DMS153 treated with DMSO at 0.1 percent for 48 hours (cell line): ENCODE measurements at regions not wholly inside any gene's neighbourhood (a gene's known extent, or its start where the extent isn't known, plus 50 kb on each side); places are given as distances from the start of the nearest gene placed in this dataset.

ENCODE experiments used
- DNase-seq: peaks from one replicate; lab custom pipeline; 2025; ENCODE audit not compliant: unreplicated experiment; lab: John Stamatoyannopoulos, UW

- no peak for DNase-seq
Observed at GRCh38 chr9:99578666-99579065, 243.0 kb upstream of the NR4A3 start.

GRCh38 chr9:99579964-99580363 is 241.7 kb upstream of the NR4A3 start:
- DNase-seq = no peak

DNA sequence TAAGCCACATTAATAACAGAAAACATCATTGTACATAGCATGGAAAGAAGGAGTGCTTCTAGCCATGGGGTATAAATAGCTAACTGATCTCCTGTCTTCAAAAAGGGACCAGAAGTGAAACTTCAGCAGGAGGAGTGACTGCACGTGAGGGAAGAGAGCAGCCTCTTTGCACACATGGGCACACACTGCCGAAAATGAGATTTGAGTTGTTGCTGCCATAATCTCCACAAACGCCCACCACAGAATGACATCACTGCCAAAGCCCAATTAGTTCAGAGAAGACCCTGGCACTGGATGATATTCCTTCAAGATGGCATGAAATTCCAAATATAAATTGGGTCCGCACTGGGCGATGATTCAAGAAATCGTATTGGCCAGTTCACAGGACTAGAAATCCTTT is 238.9 kb upstream of the NR4A3 start:
- no peak for DNase-seq

- no peak for DNase-seq
Observed at GRCh38 chr9:99588299-99588698, 233.4 kb upstream of the NR4A3 start.

DNA sequence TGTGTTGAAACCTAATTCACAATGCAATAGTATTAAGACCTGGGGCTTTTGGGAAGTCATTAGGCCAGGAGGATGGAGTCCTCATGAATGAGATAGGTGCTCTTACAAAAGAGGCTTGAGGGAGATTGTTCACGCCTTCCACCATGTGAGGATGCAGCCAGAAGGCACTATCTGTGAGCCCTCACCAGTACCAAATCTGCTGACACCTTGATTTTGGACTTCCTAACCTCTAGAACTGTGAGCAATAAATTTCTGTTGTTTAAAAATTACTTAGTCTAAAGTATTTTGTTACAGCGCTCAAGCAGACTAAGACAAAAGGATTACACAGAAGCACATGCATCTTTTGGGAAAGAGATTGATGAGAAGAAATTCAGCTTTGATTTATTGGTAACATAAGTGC is 232.9 kb upstream of the NR4A3 start:
- no peak for DNase-seq

DNA sequence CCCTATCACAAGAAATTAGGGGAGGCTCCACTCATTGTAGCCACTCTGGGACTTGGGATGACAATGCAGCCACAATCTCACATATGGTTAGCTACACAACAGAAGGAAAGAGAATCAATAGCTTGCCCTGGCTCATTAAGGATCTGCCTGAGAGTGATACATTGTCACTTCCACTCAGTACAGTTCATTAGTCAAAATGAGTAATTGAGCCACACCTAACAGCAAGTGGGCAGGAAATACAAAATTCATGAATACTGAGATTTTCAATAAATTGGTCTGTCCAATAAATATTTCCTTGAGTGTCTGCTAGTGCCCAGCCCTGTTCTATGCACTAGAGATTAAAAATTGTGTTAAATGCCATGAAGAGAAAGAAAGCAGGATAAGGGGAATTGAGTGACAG is 231.3 kb upstream of the NR4A3 start:
- no peak for DNase-seq

DNA sequence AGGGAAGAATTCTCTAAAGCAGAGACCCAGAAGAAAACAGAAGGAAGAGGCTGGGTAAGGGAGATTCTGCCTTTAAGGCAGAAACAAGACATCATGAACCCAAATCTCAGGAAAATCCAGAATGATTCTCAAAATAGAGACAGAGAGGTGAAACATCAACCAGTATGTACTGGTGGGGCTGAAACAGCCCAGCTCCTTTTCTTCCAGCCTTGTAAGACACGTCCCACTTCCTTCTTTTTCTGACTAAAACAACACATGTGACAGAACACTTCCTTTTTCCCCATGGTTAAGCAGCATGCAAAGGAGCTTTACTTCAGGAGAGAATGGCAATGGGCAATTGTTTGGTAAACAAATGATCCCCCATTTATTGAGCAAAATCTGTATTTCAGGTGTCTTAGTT is 230.8 kb upstream of the NR4A3 start:
- DNase-seq = no peak

DNA sequence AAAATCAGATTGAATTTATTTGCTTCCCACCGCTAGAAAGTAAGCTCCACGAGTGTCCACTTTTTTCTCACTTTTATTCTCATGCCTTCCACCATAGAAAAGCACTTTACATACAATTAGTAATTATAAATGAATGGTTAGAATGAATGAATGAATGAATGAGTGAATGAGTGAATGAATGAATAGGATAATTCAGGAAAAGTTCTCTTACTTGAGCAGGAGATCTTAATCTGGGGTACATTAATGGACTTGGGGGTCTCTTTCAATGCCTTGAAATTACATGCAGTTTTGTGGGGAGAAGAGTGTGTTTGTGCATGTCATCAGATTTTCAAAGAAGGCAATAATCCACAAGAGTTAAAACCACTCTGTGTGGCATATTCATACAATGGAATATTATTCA is 229.9 kb upstream of the NR4A3 start:
- DNase-seq = no peak

DNA sequence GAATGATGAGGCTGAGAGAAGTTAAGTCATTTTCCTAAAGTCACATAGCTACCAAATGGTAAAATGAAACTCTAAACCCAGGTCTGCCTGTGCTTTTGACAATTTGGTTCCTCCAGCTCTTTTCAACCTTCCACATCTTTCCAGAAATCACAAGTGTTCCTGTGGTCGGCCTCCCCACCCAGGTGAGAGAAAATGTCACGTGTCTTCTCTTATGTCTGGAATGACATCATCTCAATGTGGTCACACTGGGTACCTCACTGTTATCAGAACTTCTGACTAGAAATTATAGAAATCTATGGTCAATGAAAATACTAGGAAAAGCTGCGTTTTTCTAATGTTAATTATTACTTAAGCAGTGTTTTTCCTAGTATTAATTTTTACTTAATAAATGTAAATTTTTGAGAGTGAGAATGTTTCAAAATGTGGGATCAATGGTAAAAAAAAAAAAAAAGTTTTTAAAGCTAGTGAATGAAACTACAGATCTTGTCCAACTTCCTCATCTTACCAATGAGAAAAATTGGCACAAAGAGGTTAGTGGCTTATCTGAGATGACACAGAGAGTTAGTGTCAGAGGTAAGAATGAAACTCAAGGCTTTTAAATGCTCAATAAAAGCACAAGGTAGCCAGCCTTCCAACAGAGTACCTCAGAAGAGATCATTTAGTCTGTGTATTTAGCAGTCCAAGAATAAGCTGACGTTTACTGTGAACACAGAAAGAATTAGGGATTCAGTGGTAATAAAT is 228.7 kb upstream of the NR4A3 start:
- no peak for DNase-seq

DNA sequence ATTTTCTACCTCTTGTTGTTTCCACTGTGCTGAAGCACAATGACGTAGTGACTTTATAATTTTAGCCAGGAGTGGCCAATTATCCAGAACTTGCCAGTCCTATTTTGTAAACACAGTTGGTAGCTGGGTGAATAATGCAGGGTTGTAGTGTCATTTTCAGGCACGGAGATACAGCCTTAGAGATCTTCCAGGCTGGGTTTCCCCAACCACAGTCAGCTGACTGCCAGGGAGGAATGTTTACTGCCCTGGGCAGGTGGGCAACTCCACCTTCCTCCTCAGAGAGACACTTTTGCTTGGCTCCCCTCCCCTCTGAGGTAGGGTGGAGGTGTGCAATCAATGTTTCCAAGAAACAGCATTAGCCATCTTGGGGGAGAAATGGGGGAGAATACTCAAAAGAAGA is 228.1 kb upstream of the NR4A3 start:
- DNase-seq = no peak

- no peak for DNase-seq
Observed at GRCh38 chr9:99594056-99594780, 227.5 kb upstream of the NR4A3 start.

DNA sequence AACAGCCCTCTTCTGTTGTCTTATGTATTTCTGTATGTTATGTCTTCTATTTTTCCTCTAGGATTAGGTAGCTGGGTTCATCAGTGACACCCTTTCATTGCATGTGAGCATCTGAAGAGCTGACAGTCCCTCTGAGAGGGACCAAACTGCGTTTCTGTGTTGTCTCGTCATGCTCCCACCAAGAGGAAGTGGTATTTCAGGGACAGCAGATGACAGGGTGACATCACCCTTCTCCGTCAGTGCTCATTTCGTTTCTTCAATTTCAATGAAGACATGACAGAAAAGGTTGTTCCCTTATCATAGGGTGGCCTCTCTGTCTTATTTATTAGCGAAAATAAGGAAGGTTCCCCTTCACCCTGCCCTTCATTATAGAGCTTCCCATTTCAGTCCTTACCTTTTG is 225.9 kb upstream of the NR4A3 start:
- DNase-seq = no peak

- no peak for DNase-seq
Observed at GRCh38 chr9:99601571-99602111, 220.0 kb upstream of the NR4A3 start.

GRCh38 chr9:99602854-99603253 is 218.8 kb upstream of the NR4A3 start:
- no peak for DNase-seq

- DNase-seq = no peak
Observed at GRCh38 chr9:99605016-99605743, 216.5 kb upstream of the NR4A3 start.

GRCh38 chr9:99606296-99606695 is 215.4 kb upstream of the NR4A3 start:
- no peak for DNase-seq

GRCh38 chr9:99606957-99607356 is 214.7 kb upstream of the NR4A3 start:
- no peak for DNase-seq

DNA sequence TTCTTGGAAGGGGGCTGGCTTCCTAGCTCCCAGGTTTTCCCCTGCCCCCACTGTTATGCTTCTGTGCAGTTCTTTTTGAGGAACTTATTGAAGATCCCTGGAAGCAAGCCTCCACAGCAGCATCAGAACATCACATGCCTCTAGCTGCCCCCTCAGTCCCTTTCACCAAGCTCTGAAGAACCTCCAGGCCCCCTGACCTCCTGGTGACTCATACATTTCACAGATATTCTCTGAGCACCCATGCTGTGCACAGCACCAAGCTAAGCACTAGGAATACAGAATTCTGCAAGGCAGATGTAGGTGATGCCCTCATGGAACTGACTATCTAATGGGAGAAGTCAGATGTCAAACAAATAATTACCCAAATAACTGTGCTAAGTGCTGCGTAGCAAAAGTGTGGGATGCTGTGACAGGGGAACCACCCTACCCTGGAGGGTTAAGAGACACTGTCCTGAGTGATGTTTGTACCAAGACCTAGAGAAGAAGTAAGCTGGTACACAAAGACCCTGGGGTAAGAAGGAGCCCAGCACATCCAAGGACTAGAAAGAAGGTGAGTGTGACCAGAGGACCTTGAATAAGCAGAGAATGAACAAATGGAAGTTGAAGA is 213.7 kb upstream of the NR4A3 start:
- DNase-seq = no peak

DNA sequence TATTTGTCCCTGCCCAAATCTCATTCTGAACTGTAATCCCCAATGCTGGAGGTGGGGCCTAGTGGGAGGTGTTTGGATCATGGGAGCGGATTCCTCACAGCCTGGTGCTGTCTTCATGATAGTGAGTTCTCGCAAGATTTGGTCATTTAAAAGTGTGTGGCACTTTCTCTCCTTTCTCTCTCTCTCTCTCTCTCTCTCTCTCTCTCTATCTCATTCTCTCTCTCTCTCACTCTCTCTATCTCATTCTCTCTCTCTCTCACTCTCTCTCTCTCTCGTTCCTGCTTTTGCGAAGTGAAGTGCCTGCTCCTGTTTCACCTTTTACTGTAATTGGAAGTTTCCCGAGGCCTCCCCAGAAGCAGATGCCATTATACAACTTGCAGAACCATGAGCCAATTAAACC is 207.3 kb upstream of the NR4A3 start:
- DNase-seq = no peak

DNA sequence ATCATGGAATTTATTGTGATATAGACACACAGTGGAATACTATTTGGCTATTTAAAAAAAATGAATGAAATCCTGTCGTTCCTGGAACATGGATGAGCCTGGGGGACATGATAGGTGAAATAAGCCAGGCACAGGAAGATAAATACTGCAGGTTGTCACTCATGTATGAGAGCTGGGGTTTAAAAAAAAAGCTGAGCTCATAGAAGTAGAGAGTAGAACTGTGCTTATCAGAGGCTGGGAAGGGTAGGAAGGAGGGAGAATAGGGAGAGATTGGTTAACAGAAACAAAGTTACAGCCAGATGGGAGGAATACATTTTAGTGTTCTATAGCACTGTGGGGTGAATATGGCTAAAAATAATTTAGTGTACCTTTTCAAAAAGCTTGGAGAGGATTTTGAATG is 200.6 kb upstream of the NR4A3 start:
- DNase-seq = no peak

- no peak for DNase-seq
Observed at GRCh38 chr9:99622679-99623078, 199.0 kb upstream of the NR4A3 start.
